Progenitor cell of endocrine pancreas (in vitro differentiated cells): ENCODE measurements at regions not wholly inside any gene's neighbourhood (a gene's known extent, or its start where the extent isn't known, plus 50 kb on each side); places are given as distances from the start of the nearest gene placed in this dataset.

Experiments used
- DNase-seq: peaks from one replicate; pipeline ENCODE4 v3.0.0; 2021; ENCODE audit warnings: low spot score; ENCODE audit not compliant: unreplicated experiment
- H3K27ac Mint-ChIP-seq: 2 replicates; pipeline ENCODE4 v1.8.0; 2021; ENCODE audit warnings: mild to moderate bottlenecking, moderate library complexity, mixed read lengths
- H3K27me3 Mint-ChIP-seq: 2 replicates; pipeline ENCODE4 v1.8.0; 2021; ENCODE audit warnings: mixed read lengths
- H3K36me3 Mint-ChIP-seq: 2 replicates; pipeline ENCODE4 v1.8.0; 2022; ENCODE audit warnings: mixed read lengths; ENCODE audit not compliant: insufficient read depth
- H3K4me1 Mint-ChIP-seq: 2 replicates; pipeline ENCODE4 v1.8.0; 2021; ENCODE audit warnings: low read depth, mixed read lengths
- H3K4me3 Mint-ChIP-seq: 2 replicates; pipeline ENCODE4 v1.8.0; 2021; ENCODE audit warnings: low read depth, mild to moderate bottlenecking, moderate library complexity, mixed read lengths
- H3K9me3 Mint-ChIP-seq: 2 replicates; pipeline ENCODE4 v1.8.0; 2021; ENCODE audit warnings: low read depth, mixed read lengths
- CTCF ChIP-seq: fragments of 200-600 bp; sonication (generic); IDR thresholded peaks from one replicate; pipeline ENCODE4 v1.5.0; 2021; ENCODE audit warnings: antibody characterized with exemption, mild to moderate bottlenecking; ENCODE audit not compliant: unreplicated experiment

GRCh38 chr7:22676385-22676784 lies 50.6 kb upstream of the IL6 start:
- Mint-ChIP-seq H3K27me3 (no peaks in the 10 kb centered on the region), H3K4me1 (peaks cover 13% of the 10 kb centered on the region), H3K4me3 (no peak overlapping the region), H3K36me3 (no peaks in the 10 kb centered on the region), H3K27ac (no peak overlapping the region), H3K9me3 (peaks cover 7% of the 10 kb centered on the region)
- TF ChIP-seq CTCF, result no peak
- no peak for DNase-seq

GRCh38 chr7:22675917-22676343 lies 51.1 kb upstream of the IL6 start:
- peaks cover 16% of the 10 kb centered on the region for H3K4me1 Mint-ChIP-seq
- TF ChIP-seq CTCF, result no peak
- H3K9me3 Mint-ChIP-seq, result peaks cover 7% of the 10 kb centered on the region
- no peaks in the 10 kb centered on the region for H3K27me3 Mint-ChIP-seq
- H3K36me3 Mint-ChIP-seq, result no peaks in the 10 kb centered on the region
- no peak overlapping the region for H3K4me3 Mint-ChIP-seq
- no peak overlapping the region for H3K27ac Mint-ChIP-seq
- DNase-seq, result no peak

GRCh38 chr7:22675421-22675820 lies 51.6 kb upstream of the IL6 start:
- H3K9me3 Mint-ChIP-seq, result peaks cover 7% of the 10 kb centered on the region
- H3K27me3 Mint-ChIP-seq, result no peaks in the 10 kb centered on the region
- no peak overlapping the region for H3K4me3 Mint-ChIP-seq
- peaks cover 16% of the 10 kb centered on the region for H3K4me1 Mint-ChIP-seq
- no peak overlapping the region for H3K27ac Mint-ChIP-seq
- no peaks in the 10 kb centered on the region for H3K36me3 Mint-ChIP-seq
- no peak for DNase-seq
- no peak for TF ChIP-seq CTCF

DNA sequence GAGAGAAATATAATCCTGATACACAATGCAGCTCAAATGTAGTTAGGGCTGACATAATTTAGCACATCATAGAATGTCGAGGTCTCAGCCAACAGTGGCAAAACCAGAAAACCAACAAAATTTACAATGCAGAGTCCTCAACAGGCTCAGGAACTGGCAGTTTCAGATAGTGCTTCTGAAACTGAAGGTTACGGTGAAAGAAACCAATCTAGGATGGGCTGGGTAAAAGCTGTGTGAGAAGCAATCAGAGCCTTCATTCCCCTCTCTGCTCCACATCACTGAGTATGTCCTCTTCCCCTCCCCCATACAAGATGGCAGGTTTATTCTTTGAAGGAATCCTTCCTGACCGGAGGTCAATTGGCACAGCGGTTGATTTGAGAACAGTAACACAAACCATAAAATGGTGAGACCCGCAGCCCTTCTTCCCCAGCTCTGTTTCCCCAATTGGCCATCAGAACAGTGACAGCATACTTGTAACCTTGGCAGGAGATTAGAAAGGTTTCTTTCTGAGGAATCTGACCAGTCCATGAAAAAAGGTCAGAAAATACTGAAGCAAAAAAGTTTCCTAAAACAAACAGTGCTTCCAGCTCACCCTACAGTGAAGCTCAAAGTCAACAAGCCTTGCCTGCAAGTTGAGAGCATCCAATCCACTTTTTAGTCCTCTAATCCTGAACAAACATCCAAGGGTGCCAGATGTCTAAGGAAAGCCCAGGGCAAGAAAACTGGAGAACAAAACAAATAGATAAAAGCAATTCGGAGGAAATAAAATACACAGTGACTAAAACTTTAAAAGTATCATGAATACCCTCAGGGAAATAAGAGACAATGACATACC lies 53.9 kb upstream of the IL6 start:
- TF ChIP-seq CTCF, result no peak
- no peaks in the 10 kb centered on the region for H3K27me3 Mint-ChIP-seq
- peaks cover 17% of the 10 kb centered on the region for H3K4me1 Mint-ChIP-seq
- no peak overlapping the region for H3K27ac Mint-ChIP-seq
- no peak for DNase-seq
- H3K4me3 Mint-ChIP-seq, result no peak overlapping the region
- peaks cover 7% of the 10 kb centered on the region for H3K9me3 Mint-ChIP-seq
- no peaks in the 10 kb centered on the region for H3K36me3 Mint-ChIP-seq

DNA sequence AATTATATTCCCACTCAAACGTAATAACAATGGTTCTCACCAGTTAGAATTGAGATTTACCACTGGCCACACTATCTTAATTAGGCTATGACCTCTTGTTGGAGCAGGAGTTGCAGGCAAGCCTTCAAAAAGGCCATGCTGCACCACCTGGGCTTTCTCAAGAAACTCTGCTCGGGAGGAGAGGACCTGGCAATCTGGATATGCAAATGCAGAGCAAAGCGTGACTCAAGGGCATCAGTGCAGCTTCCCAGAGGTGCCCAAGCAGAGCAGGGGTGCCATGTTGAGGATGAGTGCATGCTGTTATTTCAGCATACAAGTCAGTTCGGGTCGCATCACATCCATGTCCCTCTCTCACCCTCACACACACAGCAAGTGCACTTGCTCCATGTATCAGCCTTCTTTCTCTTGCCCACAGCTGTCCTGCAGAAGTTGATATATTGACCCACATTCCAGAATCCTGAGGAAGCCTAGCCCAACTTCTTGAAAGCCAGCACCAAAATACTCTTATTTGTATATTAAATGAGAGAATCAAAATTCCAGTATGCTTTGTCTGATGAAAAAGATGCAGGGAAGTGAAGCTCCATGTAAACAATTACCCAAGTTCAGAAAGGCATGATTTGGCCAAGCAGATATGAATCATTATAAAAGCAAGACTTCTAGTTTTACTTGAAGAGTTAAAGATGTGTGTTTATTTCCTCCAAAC lies 55.7 kb upstream of the IL6 start:
- H3K4me1 Mint-ChIP-seq, result peaks cover 21% of the 10 kb centered on the region
- no peak for TF ChIP-seq CTCF
- H3K36me3 Mint-ChIP-seq, result no peaks in the 10 kb centered on the region
- DNase-seq, result no peak
- no peak overlapping the region for H3K27ac Mint-ChIP-seq
- H3K4me3 Mint-ChIP-seq, result no peak overlapping the region
- H3K27me3 Mint-ChIP-seq, result no peaks in the 10 kb centered on the region
- H3K9me3 Mint-ChIP-seq, result peaks cover 7% of the 10 kb centered on the region
